ENCODE measurements at regions not wholly inside any gene's neighbourhood (a gene's known extent, or its start where the extent isn't known, plus 50 kb on each side); places are given as distances from the start of the nearest gene placed in this dataset.
"Not testable (repeated sequence)": the region's sequence is repeated elsewhere in the genome, so short reads cannot be mapped to it uniquely, and the experiment has no call there.

DNA sequence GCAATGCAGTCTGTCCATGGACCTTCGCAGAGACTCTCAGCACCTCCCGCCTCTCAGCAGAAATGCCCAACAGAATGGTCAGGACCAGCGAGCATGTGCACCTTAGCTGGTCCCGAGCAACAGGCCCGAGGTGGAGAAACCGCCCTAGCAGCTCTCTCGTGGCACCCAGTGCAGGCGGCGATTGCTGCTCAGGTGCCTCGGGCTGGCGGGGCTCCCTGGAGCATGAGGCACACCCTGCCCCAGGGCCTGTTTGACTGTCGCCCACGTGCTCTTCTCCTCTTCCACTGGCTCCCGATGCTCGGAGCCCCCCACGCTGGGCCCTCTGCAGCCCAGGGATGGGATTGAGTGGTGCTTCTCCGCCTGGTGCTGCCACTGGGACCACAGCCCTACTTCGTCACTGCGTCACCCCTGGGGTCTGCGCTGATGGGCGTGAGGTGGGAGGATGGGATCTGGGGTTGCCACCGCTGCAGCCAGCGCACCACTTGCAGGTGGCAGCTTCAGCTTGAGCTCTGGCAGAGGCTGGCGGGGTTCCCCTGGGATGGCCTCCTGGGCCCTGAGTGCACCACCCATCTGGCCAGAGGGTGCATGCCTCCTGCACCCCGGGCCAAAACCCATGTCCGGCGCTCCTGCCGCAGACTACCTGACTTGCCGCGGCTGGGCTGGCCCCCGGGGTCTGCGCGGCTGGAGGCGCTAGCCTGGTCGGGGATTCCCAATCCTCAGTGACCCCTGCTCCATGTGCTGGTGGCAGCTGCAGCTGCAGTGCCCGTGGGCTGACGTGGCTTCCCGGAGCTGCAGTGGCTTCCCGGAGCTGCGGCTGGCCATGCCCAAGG lies 244.2 kb downstream of the FOXD4L6 start:
- TF ChIP-seq, protein P1, sequence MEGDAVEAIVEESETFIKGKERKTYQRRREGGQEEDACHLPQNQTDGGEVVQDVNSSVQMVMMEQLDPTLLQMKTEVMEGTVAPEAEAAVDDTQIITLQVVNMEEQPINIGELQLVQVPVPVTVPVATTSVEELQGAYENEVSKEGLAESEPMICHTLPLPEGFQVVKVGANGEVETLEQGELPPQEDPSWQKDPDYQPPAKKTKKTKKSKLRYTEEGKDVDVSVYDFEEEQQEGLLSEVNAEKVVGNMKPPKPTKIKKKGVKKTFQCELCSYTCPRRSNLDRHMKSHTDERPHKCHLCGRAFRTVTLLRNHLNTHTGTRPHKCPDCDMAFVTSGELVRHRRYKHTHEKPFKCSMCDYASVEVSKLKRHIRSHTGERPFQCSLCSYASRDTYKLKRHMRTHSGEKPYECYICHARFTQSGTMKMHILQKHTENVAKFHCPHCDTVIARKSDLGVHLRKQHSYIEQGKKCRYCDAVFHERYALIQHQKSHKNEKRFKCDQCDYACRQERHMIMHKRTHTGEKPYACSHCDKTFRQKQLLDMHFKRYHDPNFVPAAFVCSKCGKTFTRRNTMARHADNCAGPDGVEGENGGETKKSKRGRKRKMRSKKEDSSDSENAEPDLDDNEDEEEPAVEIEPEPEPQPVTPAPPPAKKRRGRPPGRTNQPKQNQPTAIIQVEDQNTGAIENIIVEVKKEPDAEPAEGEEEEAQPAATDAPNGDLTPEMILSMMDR (IDR thresholded peaks at IDR 0.05; ENCODE audit: borderline replicate concordance, insufficient read depth, low read depth, low read length) = no peak

DNA sequence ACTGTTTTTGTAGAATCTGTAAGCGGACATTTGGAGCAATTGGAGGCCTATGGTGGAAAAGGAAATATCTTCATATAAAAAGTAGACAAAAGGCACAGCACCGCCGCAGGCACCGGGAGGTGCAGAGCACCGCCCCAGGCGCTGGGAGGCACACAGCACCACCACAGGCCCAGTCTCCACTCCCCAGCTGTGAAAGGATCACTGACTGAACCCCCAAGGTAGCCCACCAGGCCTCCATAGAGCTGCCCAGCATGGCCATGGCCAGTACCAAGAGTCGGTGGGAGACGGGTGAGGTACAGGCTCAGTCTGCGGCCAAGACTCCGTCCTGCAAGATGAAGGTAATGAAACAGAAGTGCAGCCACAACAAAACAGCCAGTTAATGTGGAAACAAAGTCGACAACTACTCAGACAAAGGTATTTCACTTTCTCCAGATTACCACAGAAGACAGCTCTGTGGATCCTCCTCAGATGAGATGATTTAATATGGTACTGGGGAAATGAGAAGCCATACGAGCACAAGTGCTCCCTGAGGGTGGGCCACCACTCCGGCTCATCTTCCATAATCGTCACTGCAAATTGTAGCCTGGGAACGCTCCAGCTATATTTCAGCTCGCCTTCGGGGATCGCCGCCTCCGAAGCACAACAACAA lies 244.9 kb downstream of the FOXD4L6 start:
- not testable (repeated sequence) for H3K4me3 ChIP-seq (ENCODE audit: low read depth, low read length)

More for the DNA sequence above, 244.2 kb downstream of the FOXD4L6 start:
- no peak overlapping the region for H3K4me3 ChIP-seq (ENCODE audit: low read depth, low read length)

DNA sequence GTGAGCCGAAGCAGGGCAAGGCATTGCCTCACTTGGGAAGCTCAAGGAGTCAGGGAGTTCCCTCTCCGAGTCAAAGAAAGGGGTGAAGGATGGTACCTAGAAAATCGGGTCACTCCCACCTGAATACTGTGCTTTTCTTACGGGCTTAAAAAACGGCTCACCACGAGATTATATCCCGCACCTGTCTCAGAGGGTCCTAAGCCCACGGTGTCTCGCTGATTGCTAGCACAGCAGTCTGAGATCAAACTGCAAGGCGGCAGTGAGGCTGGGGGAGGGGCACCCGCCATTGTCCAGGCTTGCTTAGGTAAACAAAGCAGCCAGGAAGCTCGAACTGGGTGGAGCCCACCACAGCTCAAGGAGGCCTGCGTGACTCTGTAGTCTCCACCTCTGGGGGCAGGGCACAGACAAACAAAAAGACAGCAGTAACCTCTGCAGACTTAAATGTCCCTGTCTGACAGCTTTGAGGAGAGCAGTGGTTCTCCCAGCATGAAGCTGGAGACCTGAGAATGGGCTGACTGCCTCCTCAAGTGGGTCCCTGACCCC lies 254.7 kb downstream of the FOXD4L6 start:
- not testable (repeated sequence) for H3K4me3 ChIP-seq (ENCODE audit: low read depth, low read length)

DNA sequence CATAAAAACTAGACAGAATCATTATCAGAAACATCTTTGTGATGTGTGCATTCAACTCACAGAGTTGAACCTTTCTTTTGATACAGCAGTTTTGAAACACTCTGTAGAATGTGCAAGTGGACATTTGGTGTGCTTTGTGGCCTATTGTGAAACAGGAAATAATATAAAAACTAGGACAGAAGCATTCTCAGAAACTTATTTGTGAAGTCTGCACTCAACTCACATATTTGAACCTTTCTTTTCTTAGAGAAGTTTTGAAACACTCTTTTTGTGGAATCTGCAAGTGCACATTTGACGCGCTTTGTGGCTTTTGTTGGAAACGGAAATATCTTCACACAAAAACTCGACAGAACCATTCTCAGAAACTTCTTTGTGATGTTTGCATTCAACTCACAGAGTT lies 260.0 kb downstream of the FOXD4L6 start:
- H3K4me3 ChIP-seq (ENCODE audit: low read depth, low read length) = not testable (repeated sequence)
